HEK293 (cell line): ENCODE measurements at regions not wholly inside any gene's neighbourhood (a gene's known extent, or its start where the extent isn't known, plus 50 kb on each side); places are given as distances from the start of the nearest gene placed in this dataset.

Source experiments
- ATF2 ChIP-seq: fragments of 450-650 bp; formaldehyde crosslinking; IDR thresholded peaks from 2 replicates; pipeline ENCODE4 v1.5.1; 2016; ENCODE audit warnings: missing biosample characterization, missing genetic modification characterization, low read depth
- IKZF3 ChIP-seq: fragments of 450-650 bp; IDR thresholded peaks from 2 replicates; pipeline ENCODE4 v1.5.0; 2018; ENCODE audit warnings: missing biosample characterization, mild to moderate bottlenecking, missing genetic modification characterization, moderate library complexity
- KLF17 ChIP-seq: fragments of 450-650 bp; formaldehyde crosslinking; IDR thresholded peaks from 2 replicates; pipeline ENCODE4 v1.5.1; 2016; ENCODE audit warnings: missing biosample characterization, missing genetic modification characterization
- ZBTB20 ChIP-seq: fragments of 450-650 bp; formaldehyde crosslinking; IDR thresholded peaks from 2 replicates; pipeline ENCODE4 v1.5.1; 2016; ENCODE audit warnings: missing biosample characterization, missing genetic modification characterization
- ZEB2 ChIP-seq: fragments of 450-650 bp; formaldehyde crosslinking; IDR thresholded peaks from 2 replicates; pipeline ENCODE4 v1.5.1; 2016; ENCODE audit warnings: missing biosample characterization, missing genetic modification characterization
- ZFP37 ChIP-seq: fragments of 450-650 bp; formaldehyde crosslinking; IDR thresholded peaks from 2 replicates; pipeline ENCODE4 v1.5.1; 2016; ENCODE audit warnings: missing biosample characterization, missing genetic modification characterization
- ZNF133 ChIP-seq: fragments of 450-650 bp; formaldehyde crosslinking; IDR thresholded peaks from 2 replicates; pipeline ENCODE4 v1.5.1; 2016; ENCODE audit warnings: missing biosample characterization, missing genetic modification characterization
- ZNF350 ChIP-seq: fragments of 450-650 bp; formaldehyde crosslinking; IDR thresholded peaks from 2 replicates; pipeline ENCODE4 v1.5.0; 2017; ENCODE audit warnings: missing biosample characterization, mild to moderate bottlenecking, missing genetic modification characterization
- ZNF423 ChIP-seq: fragments of 450-650 bp; formaldehyde crosslinking; IDR thresholded peaks from 2 replicates; pipeline ENCODE4 v1.5.1; 2016; ENCODE audit warnings: missing biosample characterization, missing genetic modification characterization
- ZNF488 ChIP-seq: fragments of 450-650 bp; formaldehyde crosslinking; IDR thresholded peaks from 2 replicates; pipeline ENCODE4 v1.5.1; 2016; ENCODE audit warnings: missing biosample characterization, missing genetic modification characterization
- ZNF549 ChIP-seq: fragments of 450-650 bp; IDR thresholded peaks from 2 replicates; pipeline ENCODE4 v1.5.1; 2018; ENCODE audit warnings: missing biosample characterization, missing genetic modification characterization, mild to moderate bottlenecking, inconsistent platforms, moderate library complexity
- ZNF747 ChIP-seq: fragments of 450-650 bp; formaldehyde crosslinking; IDR thresholded peaks from 2 replicates; pipeline ENCODE4 v1.5.1; 2016; ENCODE audit warnings: missing biosample characterization, missing genetic modification characterization
- TF ChIP-seq, protein P1 (sequence below): fragments of 450-650 bp; formaldehyde crosslinking; IDR thresholded peaks from 2 replicates; pipeline ENCODE4 v1.5.1; 2016; ENCODE audit warnings: missing biosample characterization, missing genetic modification characterization

- TF ChIP-seq, protein P1, sequence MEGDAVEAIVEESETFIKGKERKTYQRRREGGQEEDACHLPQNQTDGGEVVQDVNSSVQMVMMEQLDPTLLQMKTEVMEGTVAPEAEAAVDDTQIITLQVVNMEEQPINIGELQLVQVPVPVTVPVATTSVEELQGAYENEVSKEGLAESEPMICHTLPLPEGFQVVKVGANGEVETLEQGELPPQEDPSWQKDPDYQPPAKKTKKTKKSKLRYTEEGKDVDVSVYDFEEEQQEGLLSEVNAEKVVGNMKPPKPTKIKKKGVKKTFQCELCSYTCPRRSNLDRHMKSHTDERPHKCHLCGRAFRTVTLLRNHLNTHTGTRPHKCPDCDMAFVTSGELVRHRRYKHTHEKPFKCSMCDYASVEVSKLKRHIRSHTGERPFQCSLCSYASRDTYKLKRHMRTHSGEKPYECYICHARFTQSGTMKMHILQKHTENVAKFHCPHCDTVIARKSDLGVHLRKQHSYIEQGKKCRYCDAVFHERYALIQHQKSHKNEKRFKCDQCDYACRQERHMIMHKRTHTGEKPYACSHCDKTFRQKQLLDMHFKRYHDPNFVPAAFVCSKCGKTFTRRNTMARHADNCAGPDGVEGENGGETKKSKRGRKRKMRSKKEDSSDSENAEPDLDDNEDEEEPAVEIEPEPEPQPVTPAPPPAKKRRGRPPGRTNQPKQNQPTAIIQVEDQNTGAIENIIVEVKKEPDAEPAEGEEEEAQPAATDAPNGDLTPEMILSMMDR (tag by site-specific recombination): no peak
- no peak for TF ChIP-seq ZNF423 (tag by site-specific recombination)
- TF ChIP-seq IKZF3: no peak
- no peak for TF ChIP-seq ZNF488 (tag by site-specific recombination)
- no peak for TF ChIP-seq KLF17 (tag by site-specific recombination)
- no peak for TF ChIP-seq ZBTB20 (tag by site-specific recombination)
- TF ChIP-seq ZNF133 (tag by site-specific recombination): no peak
- no peak for TF ChIP-seq ZNF747 (tag by site-specific recombination)
- TF ChIP-seq ZFP37 (tag by site-specific recombination): no peak
- no peak for TF ChIP-seq ZEB2 (tag by site-specific recombination)
- no peak for TF ChIP-seq ZNF350
- TF ChIP-seq ZNF549 (tag by site-specific recombination): no peak
- TF ChIP-seq ATF2 (tag by site-specific recombination): no peak
Observed at GRCh38 chr11:22522225-22522624, 103.4 kb downstream of the FANCF start.
